ENCODE measurements at regions not wholly inside any gene's neighbourhood (a gene's known extent, or its start where the extent isn't known, plus 50 kb on each side); places are given as distances from the start of the nearest gene placed in this dataset.

- WGBS, 4 donors = 47 to 77% (median 71%) methylated on average over 3 of the region's 3 CpGs
- intact Hi-C loops (cut with DNase I) = no loop called here
These were observed 61.3 kb upstream of the DBX1 start for GRCh38 chr11:20221566-20221965.

GRCh38 chr11:20213790-20214189 lies 53.5 kb upstream of the DBX1 start:
- intact Hi-C loops (cut with DNase I) = no loop called here
- no peak overlapping the region for H3K27ac ChIP-seq
- ATAC-seq = no peak
- WGBS, 4 donors = 44 to 52% (median 49%) methylated on average over 1 of the region's 1 CpG
- TF ChIP-seq POLR2A (IDR thresholded peaks at IDR 0.05) (no peak), CTCF (IDR thresholded peaks at IDR 0.05) (no peak)
- H3K9me3 ChIP-seq = no peaks in the 10 kb centered on the region
- DNase-seq = no peak
- H3K36me3 ChIP-seq = no peaks in the 10 kb centered on the region
- H3K27me3 ChIP-seq = peaks cover 0 to 34% (median 9%) of the 10 kb centered on the region in 9 donors
- no peak overlapping the region for H3K4me3 ChIP-seq
- H3K4me1 ChIP-seq = no peaks in the 10 kb centered on the region

More at GRCh38 chr11:20221566-20221965, 61.3 kb upstream of the DBX1 start:
- ATAC-seq (no peak), DNase-seq (no peak)
- no peaks in the 10 kb centered on the region for H3K36me3 ChIP-seq
- H3K4me1 ChIP-seq = no peaks in the 10 kb centered on the region
- no peak overlapping the region for H3K27ac ChIP-seq
- H3K4me3 ChIP-seq = no peak overlapping the region
- H3K9me3 ChIP-seq = no peaks in the 10 kb centered on the region
- TF ChIP-seq POLR2A (IDR thresholded peaks at IDR 0.05) (no peak), CTCF (IDR thresholded peaks at IDR 0.05) (no peak)
- peaks cover 0 to 14% (median 0%) of the 10 kb centered on the region in 9 donors for H3K27me3 ChIP-seq

- Histone ChIP-seq H3K9me3 (no peaks in the 10 kb centered on the region), H3K27ac (no peak overlapping the region), H3K36me3 (no peaks in the 10 kb centered on the region), H3K27me3 (peaks cover 11 to 52% (median 26%) of the 10 kb centered on the region in 9 donors), H3K4me1 (peaks cover 0 to 4% (median 0%) of the 10 kb centered on the region in 12 donors), H3K4me3 (no peak overlapping the region)
- DNase-seq (no peak), ATAC-seq (no peak)
- WGBS, 4 donors = 75 to 79% (median 76%) methylated on average over 4 of the region's 4 CpGs
- intact Hi-C loops (cut with DNase I) = no loop called here
- TF ChIP-seq CTCF (IDR thresholded peaks at IDR 0.05) (no peak), POLR2A (IDR thresholded peaks at IDR 0.05) (no peak)
These were observed 51.4 kb upstream of the DBX1 start for GRCh38 chr11:20211691-20212090.

Measured in heart left ventricle (tissue), 16 donors.